A549 (cell line): ENCODE measurements at regions not wholly inside any gene's neighbourhood (a gene's known extent, or its start where the extent isn't known, plus 50 kb on each side); places are given as distances from the start of the nearest gene placed in this dataset.

Source experiments
- ATAC-seq, 2 experiments: fragments of 200-7000 bp in 1 of 2; fragments of >200 bp in 1 of 2; cut with Nextera tagmentation in 1 of 2; cut with Tn5 transposase in 1 of 2; 3 replicates each; pipeline versions ENCODE4 v1.8.0 to v1.9.1; 2018 to 2020; ENCODE audit warnings: mild to moderate bottlenecking in 1 of 2, moderate library complexity in 1 of 2
- CTCF ChIA-PET: fragments of 300-600 bp; sonication (Branson Sonifier 250); formaldehyde crosslinking; extraction: SDS; loops from one replicate; lab custom pipeline; 2021; ENCODE audit warnings: antibody characterized with exemption, inconsistent platforms; lab: Yijun Ruan, JAX
- POLR2A ChIA-PET: fragments of 350-600 bp; formaldehyde crosslinking; extraction: SDS; loops from one replicate; lab custom pipeline; 2021; ENCODE audit warnings: antibody characterized with exemption, inconsistent platforms; lab: Yijun Ruan, JAX
- DNase-seq, 2 experiments: peaks; one replicate each; pipeline versions ENCODE4 v3.0.0 to v3.0.0-alpha.2; 2011 to 2016; ENCODE audit warnings: low read depth in 1 of 2, low spot score in 1 of 2
- FAIRE-seq: peaks from 2 replicates; lab custom pipeline; 2011; peaks lifted over from hg19 to GRCh38; lab: Jason Lieb, UNC
- H3K27ac ChIP-seq, 2 experiments: fragments of >200 bp; sonication (Bioruptor Twin); formaldehyde crosslinking; 3 replicates each; pipeline ENCODE4 v1.5.1; 2016 to 2017
- H3K4me1 ChIP-seq: fragments of >200 bp; sonication (Bioruptor Twin); formaldehyde crosslinking; 3 replicates; pipeline ENCODE4 v1.6.1; 2016
- H3K4me2 ChIP-seq: fragments of >200 bp; sonication (Bioruptor Twin); formaldehyde crosslinking; 3 replicates; pipeline ENCODE4 v1.6.1; 2016
- H3K4me3 ChIP-seq: fragments of >200 bp; sonication (Bioruptor Twin); formaldehyde crosslinking; 3 replicates; pipeline ENCODE4 v1.5.1; 2016
- H3K9me3 ChIP-seq: fragments of >200 bp; sonication (Bioruptor Twin); formaldehyde crosslinking; 3 replicates; pipeline ENCODE4 v1.6.1; 2016
- BHLHE40 ChIP-seq: IDR thresholded peaks from 2 replicates; pipeline ENCODE4 v1.6.1; 2012; ENCODE audit warnings: low read depth, low read length, inconsistent platforms
- CBX2 ChIP-seq: fragments of 200-600 bp; sonication (generic); IDR thresholded peaks from 2 replicates; pipeline ENCODE4 v1.6.1; 2016; ENCODE audit warnings: low read depth, mild to moderate bottlenecking, borderline replicate concordance
- CEBPB ChIP-seq, 2 experiments: fragments of >200 bp in 1 of 2; sonication (Bioruptor Twin) in 1 of 2; formaldehyde crosslinking in 1 of 2; IDR thresholded peaks; 2 replicates each; pipeline ENCODE4 v1.6.1; 2012 to 2016
- CHD2 ChIP-seq: fragments of 150-350 bp; IDR thresholded peaks from 2 replicates; pipeline ENCODE4 v1.6.1; 2014; ENCODE audit warnings: low read length; ENCODE audit not compliant: partially characterized antibody
- CHD4 ChIP-seq: fragments of 200-600 bp; sonication (generic); IDR thresholded peaks from 2 replicates; pipeline ENCODE4 v1.6.1; 2016; ENCODE audit warnings: antibody characterized with exemption, mild to moderate bottlenecking, borderline replicate concordance
- EHF ChIP-seq: fragments of 250-450 bp; sonication (Bioruptor Pico); IDR thresholded peaks from 2 replicates; pipeline ENCODE4 v1.5.0; 2020; ENCODE audit warnings: mild to moderate bottlenecking
- ESRRA ChIP-seq: fragments of 150-350 bp; IDR thresholded peaks from 2 replicates; pipeline ENCODE4 v1.6.1; 2014; ENCODE audit warnings: mild to moderate bottlenecking, low read length, borderline replicate concordance
- FOXS1 ChIP-seq: fragments of 250-450 bp; sonication (Bioruptor Pico); IDR thresholded peaks from 2 replicates; pipeline ENCODE4 v1.5.0; 2020; ENCODE audit warnings: mild to moderate bottlenecking, moderate library complexity
- HDAC2 ChIP-seq: fragments of 200-600 bp; sonication (generic); IDR thresholded peaks from 2 replicates; pipeline ENCODE4 v1.6.1; 2016
- HEYL ChIP-seq: fragments of 250-450 bp; sonication (Bioruptor Pico); IDR thresholded peaks from 2 replicates; pipeline ENCODE4 v1.8.0; 2021; ENCODE audit warnings: mild to moderate bottlenecking, moderate library complexity
- HOXA7 ChIP-seq: fragments of 250-450 bp; sonication (Bioruptor Pico); IDR thresholded peaks from 2 replicates; pipeline ENCODE4 v1.5.0; 2020; ENCODE audit warnings: mild to moderate bottlenecking, moderate library complexity
- HOXB5 ChIP-seq: fragments of 250-450 bp; sonication (Bioruptor Pico); IDR thresholded peaks from 2 replicates; pipeline ENCODE4 v1.5.0; 2020; ENCODE audit warnings: mild to moderate bottlenecking, moderate library complexity
- KDM5A ChIP-seq: fragments of 200-600 bp; sonication (generic); IDR thresholded peaks from 2 replicates; pipeline ENCODE4 v1.6.1; 2016; ENCODE audit warnings: antibody characterized with exemption, mild to moderate bottlenecking
- MAFK ChIP-seq: fragments of 450-650 bp; IDR thresholded peaks from 2 replicates; pipeline ENCODE4 v1.6.1; 2014; ENCODE audit not compliant: partially characterized antibody
- MYC ChIP-seq: IDR thresholded peaks from 2 replicates; pipeline ENCODE4 v1.6.1; 2012; ENCODE audit warnings: mild to moderate bottlenecking, inconsistent platforms, low read length, improper control_type of control experiment, borderline replicate concordance
- NPAS2 ChIP-seq: fragments of 250-450 bp; sonication (Bioruptor Pico); IDR thresholded peaks from 2 replicates; pipeline ENCODE4 v1.8.0; 2022; ENCODE audit warnings: mild to moderate bottlenecking, moderate library complexity, borderline replicate concordance
- NR3C1 ChIP-seq: fragments of >200 bp; sonication (Bioruptor Twin); formaldehyde crosslinking; IDR thresholded peaks from 3 replicates; pipeline ENCODE4 v1.6.1; 2017
- POLR2A ChIP-seq: IDR thresholded peaks from 2 replicates; pipeline ENCODE4 v1.6.1; 2012; ENCODE audit warnings: mild to moderate bottlenecking, low read length
- POLR2AphosphoS2 ChIP-seq: conservative IDR thresholded peaks from 2 replicates; pipeline ENCODE4 v1.6.1; 2012; ENCODE audit warnings: low read length, improper control_type of control experiment, inconsistent platforms
- RAD21 ChIP-seq, 2 experiments: fragments of >200 bp in 1 of 2; sonication (Bioruptor Twin) in 1 of 2; formaldehyde crosslinking in 1 of 2; IDR thresholded peaks in 1 of 2; conservative IDR thresholded peaks in 1 of 2; 2 replicates in 1 of 2; 3 replicates in 1 of 2; pipeline ENCODE4 v1.6.1; 2012 to 2018; ENCODE audit warnings: inconsistent platforms in 1 of 2
- RARB ChIP-seq: fragments of 250-450 bp; sonication (Bioruptor Pico); IDR thresholded peaks from 2 replicates; pipeline ENCODE4 v1.8.0; 2021; ENCODE audit warnings: mild to moderate bottlenecking, moderate library complexity
- RFX5 ChIP-seq: fragments of 450-650 bp; IDR thresholded peaks from 2 replicates; pipeline ENCODE4 v1.7.1; 2014; ENCODE audit warnings: antibody characterized with exemption, mild to moderate bottlenecking, moderate library complexity
- SMC3 ChIP-seq: fragments of >200 bp; sonication (Bioruptor Twin); formaldehyde crosslinking; IDR thresholded peaks from 3 replicates; pipeline ENCODE4 v1.6.1; 2018; ENCODE audit warnings: inconsistent platforms
- SREBF2 ChIP-seq: fragments of 450-650 bp; IDR thresholded peaks from 2 replicates; pipeline ENCODE4 v1.6.1; 2014; ENCODE audit warnings: mild to moderate bottlenecking, moderate library complexity
- TFCP2L1 ChIP-seq: fragments of 250-450 bp; sonication (Bioruptor Pico); IDR thresholded peaks from 2 replicates; pipeline ENCODE4 v1.5.0; 2021; ENCODE audit warnings: mild to moderate bottlenecking
- TP53 ChIP-seq: fragments of 250-450 bp; sonication (Bioruptor Pico); IDR thresholded peaks from 2 replicates; pipeline ENCODE4 v1.5.0; 2021; ENCODE audit warnings: mild to moderate bottlenecking, moderate library complexity
- WGBS: methylation state at CpG from one replicate; pipeline ENCODE4 v1.1.6; 2017; ENCODE audit errors: missing lambda C conversion rate; 5-methylcytosine and 5-hydroxymethylcytosine counted together
- TF ChIP-seq, protein P1 (sequence below): fragments of 250-450 bp; sonication (Bioruptor Pico); IDR thresholded peaks from 2 replicates; pipeline ENCODE4 v1.5.0; 2020; ENCODE audit warnings: low read depth, mild to moderate bottlenecking, moderate library complexity
- TF ChIP-seq, protein P2 (sequence below): fragments of 150-350 bp; IDR thresholded peaks from 2 replicates; pipeline ENCODE4 v1.6.1; 2014; ENCODE audit warnings: low read depth, mild to moderate bottlenecking, low read length
- TF ChIP-seq, protein P3 (sequence below): fragments of >200 bp; sonication (Bioruptor Twin); formaldehyde crosslinking; IDR thresholded peaks from 3 replicates; pipeline ENCODE4 v1.6.1; 2016
- TF ChIP-seq, protein P4 (sequence below): fragments of >200 bp; sonication (Bioruptor Twin); formaldehyde crosslinking; IDR thresholded peaks from 3 replicates; pipeline ENCODE4 v1.5.1; 2016

DNA sequence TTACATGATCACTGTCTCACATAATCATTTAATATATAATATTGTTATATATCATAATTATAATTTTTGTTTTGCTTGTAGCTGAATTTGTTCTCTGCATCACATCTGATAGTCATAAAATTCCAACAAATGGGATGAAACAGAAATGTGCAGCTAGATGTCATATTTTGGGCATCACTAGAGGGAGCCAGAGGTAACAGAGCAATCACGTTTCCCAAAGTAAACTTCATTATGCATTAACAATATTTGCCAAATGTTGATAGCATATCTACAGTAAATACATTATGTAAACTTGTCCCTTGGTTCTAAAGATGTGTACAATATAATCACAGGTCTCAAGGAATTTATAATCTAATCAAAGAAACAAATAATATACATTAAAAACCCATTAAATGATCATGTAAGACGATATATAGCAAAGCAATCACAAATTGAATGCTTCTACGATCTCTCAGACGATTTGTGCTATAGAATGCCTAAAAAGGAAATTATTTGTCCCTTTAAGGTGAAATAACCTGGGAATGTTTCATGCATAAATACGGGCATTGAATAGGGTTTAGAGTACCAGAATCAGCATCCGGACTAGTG is 234.2 kb upstream of the MCTP2 start (continued):
- TF ChIP-seq CHD4 = no peak

DNA sequence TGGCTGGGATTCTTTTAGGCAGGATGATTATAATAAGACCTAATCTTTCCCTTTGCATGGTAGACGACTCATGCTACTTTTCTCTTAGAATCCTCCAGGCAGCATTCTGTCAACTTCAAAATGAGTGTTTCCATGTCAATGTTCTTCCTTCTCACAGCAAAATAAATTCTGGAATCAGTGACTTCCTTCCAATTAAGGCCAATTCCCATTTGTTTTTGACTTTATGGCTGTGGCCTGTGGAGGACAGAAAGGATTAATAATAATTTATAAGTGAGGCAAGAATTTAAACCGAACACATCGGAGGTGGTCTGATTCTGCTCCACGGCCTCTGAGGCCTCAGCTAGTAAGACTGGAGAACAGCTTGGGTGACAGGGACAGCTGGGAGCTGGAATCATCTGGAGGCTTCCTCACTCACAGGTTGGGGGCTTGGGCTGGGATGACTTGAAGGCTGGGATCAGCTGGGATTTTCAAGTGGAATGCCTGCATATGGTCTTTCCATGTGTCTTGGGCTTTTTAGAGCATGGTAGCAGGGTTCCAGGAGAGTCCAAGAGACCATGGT is 241.8 kb upstream of the MCTP2 start:
- Histone ChIP-seq H3K4me3 (no peak overlapping the region), H3K4me2 (no peak overlapping the region), H3K27ac (no peak overlapping the region), H3K9me3 (0 out of 3 replicates have a peak, but pooled peaks cover 5% of the 10 kb centered on the region), H3K4me1 (no peaks in the 10 kb centered on the region)
- ATAC-seq = no peak
- DNase-seq = no peak
- 27% methylated on average over 4 of the region's 4 CpGs for WGBS
- FAIRE-seq = no peak
- POLR2A ChIA-PET = no interaction called here
- TF ChIP-seq HOXB5 (CRISPR knock-in tag) = no peak
- no peak for TF ChIP-seq HOXA7
- no peak for TF ChIP-seq NR3C1
- TF ChIP-seq BHLHE40 = no peak
- TF ChIP-seq CBX2 = no peak
- no peak for TF ChIP-seq ESRRA
- no peak for TF ChIP-seq EHF (CRISPR knock-in tag)
- no peak for TF ChIP-seq POLR2AphosphoS2
- TF ChIP-seq HEYL = no peak
- no peak for TF ChIP-seq TFCP2L1 (CRISPR knock-in tag)
- TF ChIP-seq, protein P1, sequence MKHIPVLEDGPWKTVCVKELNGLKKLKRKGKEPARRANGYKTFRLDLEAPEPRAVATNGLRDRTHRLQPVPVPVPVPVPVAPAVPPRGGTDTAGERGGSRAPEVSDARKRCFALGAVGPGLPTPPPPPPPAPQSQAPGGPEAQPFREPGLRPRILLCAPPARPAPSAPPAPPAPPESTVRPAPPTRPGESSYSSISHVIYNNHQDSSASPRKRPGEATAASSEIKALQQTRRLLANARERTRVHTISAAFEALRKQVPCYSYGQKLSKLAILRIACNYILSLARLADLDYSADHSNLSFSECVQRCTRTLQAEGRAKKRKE (CRISPR knock-in tag) = no peak
- no peak for TF ChIP-seq MAFK
- no peak for TF ChIP-seq MYC
- TF ChIP-seq, protein P2, sequence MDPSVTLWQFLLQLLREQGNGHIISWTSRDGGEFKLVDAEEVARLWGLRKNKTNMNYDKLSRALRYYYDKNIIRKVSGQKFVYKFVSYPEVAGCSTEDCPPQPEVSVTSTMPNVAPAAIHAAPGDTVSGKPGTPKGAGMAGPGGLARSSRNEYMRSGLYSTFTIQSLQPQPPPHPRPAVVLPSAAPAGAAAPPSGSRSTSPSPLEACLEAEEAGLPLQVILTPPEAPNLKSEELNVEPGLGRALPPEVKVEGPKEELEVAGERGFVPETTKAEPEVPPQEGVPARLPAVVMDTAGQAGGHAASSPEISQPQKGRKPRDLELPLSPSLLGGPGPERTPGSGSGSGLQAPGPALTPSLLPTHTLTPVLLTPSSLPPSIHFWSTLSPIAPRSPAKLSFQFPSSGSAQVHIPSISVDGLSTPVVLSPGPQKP = no peak
- CTCF ChIA-PET = interaction anchor here (1.1 kb wide), 1 partner anchor 130 kb away, joined by 3 read pairs; no protein-coding TSS in a partner anchor

DNA sequence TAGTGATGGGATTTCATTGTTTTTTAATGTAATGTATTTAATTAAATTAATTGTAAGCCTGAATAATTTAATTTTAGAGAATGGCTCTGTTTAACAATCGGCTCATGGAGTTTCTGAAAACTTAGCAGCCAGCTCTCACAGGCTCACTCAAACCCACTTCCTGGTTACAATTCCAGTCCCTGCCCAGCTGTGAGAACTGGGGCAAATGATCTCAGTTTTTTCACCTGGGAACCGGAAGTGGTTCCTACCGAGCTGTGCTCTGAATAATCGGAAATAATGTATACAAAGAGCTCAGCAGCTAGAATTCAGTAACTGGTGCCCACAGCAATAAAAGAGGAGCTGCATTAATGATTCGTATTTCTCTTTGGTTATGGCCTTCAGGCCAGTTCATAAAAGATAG is 244.3 kb upstream of the MCTP2 start:
- Histone ChIP-seq H3K9me3 (0 out of 3 replicates have a peak, but pooled peaks cover 5% of the 10 kb centered on the region), H3K4me3 (no peak overlapping the region), H3K27ac (no peak overlapping the region), H3K4me1 (no peaks in the 10 kb centered on the region), H3K4me2 (no peak overlapping the region)
- ChIA-PET POLR2A (no interaction called here), CTCF (no interaction called here)
- ATAC-seq = no peak
- DNase-seq = no peak
- WGBS = 4% methylated on average over 5 of the region's 5 CpGs
- no peak for FAIRE-seq
- TF ChIP-seq CBX2 = no peak
- TF ChIP-seq BHLHE40 = no peak
- TF ChIP-seq CHD2 = no peak
- no peak for TF ChIP-seq RFX5
- no peak for TF ChIP-seq CEBPB (IDR thresholded peaks at IDR 0.05)
- TF ChIP-seq, protein P2 = no peak
- TF ChIP-seq, protein P3, sequence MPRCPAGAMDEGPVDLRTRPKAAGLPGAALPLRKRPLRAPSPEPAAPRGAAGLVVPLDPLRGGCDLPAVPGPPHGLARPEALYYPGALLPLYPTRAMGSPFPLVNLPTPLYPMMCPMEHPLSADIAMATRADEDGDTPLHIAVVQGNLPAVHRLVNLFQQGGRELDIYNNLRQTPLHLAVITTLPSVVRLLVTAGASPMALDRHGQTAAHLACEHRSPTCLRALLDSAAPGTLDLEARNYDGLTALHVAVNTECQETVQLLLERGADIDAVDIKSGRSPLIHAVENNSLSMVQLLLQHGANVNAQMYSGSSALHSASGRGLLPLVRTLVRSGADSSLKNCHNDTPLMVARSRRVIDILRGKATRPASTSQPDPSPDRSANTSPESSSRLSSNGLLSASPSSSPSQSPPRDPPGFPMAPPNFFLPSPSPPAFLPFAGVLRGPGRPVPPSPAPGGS = no peak
- TF ChIP-seq RARB (CRISPR knock-in tag) = no peak
- no peak for TF ChIP-seq RAD21 (conservative IDR thresholded peaks at IDR 0.05 in 1 of 2, IDR thresholded peaks at IDR 0.05 in 1 of 2)
- TF ChIP-seq FOXS1 (CRISPR knock-in tag) = no peak
- TF ChIP-seq HDAC2 = no peak
- TF ChIP-seq EHF (CRISPR knock-in tag) = no peak
- no peak for TF ChIP-seq SREBF2
- no peak for TF ChIP-seq NPAS2
- TF ChIP-seq MAFK = no peak
- TF ChIP-seq, protein P4, sequence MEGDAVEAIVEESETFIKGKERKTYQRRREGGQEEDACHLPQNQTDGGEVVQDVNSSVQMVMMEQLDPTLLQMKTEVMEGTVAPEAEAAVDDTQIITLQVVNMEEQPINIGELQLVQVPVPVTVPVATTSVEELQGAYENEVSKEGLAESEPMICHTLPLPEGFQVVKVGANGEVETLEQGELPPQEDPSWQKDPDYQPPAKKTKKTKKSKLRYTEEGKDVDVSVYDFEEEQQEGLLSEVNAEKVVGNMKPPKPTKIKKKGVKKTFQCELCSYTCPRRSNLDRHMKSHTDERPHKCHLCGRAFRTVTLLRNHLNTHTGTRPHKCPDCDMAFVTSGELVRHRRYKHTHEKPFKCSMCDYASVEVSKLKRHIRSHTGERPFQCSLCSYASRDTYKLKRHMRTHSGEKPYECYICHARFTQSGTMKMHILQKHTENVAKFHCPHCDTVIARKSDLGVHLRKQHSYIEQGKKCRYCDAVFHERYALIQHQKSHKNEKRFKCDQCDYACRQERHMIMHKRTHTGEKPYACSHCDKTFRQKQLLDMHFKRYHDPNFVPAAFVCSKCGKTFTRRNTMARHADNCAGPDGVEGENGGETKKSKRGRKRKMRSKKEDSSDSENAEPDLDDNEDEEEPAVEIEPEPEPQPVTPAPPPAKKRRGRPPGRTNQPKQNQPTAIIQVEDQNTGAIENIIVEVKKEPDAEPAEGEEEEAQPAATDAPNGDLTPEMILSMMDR = no peak
- no peak for TF ChIP-seq SMC3
- no peak for TF ChIP-seq TP53
- TF ChIP-seq KDM5A = no peak
- no peak for TF ChIP-seq POLR2A
